NB4 (cell line): ENCODE measurements at regions not wholly inside any gene's neighbourhood (a gene's known extent, or its start where the extent isn't known, plus 50 kb on each side); places are given as distances from the start of the nearest gene placed in this dataset.

Source experiments
- POLR2A ChIP-seq: IDR thresholded peaks from 2 replicates; pipeline ENCODE4 v1.6.1; 2011; ENCODE audit warnings: mild to moderate bottlenecking; ENCODE audit not compliant: insufficient read length; ENCODE audit errors: extremely low read depth
- TF ChIP-seq, protein P1 (sequence below): IDR thresholded peaks from one replicate; pipeline ENCODE4 v1.5.1; 2012; ENCODE audit warnings: low read depth, low read length

DNA sequence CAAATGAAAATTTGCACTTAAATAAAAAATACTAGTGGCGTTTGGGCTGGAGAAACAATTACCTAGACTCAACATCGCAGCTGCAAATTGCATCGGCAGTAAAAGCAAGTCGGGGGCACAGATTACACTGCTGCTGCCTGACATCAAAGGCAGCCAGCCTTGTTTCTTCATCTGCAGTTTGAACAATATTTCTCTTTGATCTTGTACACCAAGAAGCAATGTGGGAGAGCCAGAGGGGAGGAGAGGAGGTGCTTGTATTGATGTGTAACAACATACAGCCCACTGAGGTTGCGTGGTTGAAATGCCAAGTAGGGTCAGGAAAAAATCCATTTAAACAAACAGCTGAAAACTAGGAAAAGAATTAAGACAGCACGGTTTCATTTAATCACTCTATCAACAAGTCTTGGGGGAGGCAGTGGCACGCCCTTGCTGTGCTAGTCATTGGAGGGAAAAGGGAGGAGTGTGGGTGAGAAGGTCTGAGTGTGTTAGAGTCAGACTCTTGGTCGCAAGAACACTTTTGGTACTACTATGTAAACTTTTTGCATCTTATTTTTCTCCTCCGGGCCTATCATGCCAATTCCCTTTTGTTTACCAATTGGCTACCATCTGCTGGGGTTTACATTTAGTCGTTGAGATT is 456.5 kb downstream of the OMA1 start:
- TF ChIP-seq, protein P1, sequence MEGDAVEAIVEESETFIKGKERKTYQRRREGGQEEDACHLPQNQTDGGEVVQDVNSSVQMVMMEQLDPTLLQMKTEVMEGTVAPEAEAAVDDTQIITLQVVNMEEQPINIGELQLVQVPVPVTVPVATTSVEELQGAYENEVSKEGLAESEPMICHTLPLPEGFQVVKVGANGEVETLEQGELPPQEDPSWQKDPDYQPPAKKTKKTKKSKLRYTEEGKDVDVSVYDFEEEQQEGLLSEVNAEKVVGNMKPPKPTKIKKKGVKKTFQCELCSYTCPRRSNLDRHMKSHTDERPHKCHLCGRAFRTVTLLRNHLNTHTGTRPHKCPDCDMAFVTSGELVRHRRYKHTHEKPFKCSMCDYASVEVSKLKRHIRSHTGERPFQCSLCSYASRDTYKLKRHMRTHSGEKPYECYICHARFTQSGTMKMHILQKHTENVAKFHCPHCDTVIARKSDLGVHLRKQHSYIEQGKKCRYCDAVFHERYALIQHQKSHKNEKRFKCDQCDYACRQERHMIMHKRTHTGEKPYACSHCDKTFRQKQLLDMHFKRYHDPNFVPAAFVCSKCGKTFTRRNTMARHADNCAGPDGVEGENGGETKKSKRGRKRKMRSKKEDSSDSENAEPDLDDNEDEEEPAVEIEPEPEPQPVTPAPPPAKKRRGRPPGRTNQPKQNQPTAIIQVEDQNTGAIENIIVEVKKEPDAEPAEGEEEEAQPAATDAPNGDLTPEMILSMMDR: no peak
- no peak for TF ChIP-seq POLR2A
